Fibroblast of the aortic adventitia (primary cell): ENCODE measurements at regions not wholly inside any gene's neighbourhood (a gene's known extent, or its start where the extent isn't known, plus 50 kb on each side); places are given as distances from the start of the nearest gene placed in this dataset.

Source experiments
- DNase-seq: peaks from one replicate; pipeline ENCODE4 v3.0.0-alpha.2; 2010; ENCODE audit warnings: low read depth
- H3K4me3 ChIP-seq: 2 replicates; pipeline ENCODE4 v1.5.1; 2011; ENCODE audit warnings: low read depth, mild to moderate bottlenecking, control low read depth, low read length, moderate library complexity
- CTCF ChIP-seq: IDR thresholded peaks from 2 replicates; pipeline ENCODE4 v1.5.1; 2011; ENCODE audit warnings: mild to moderate bottlenecking, low read length, control low read depth, inconsistent platforms; ENCODE audit not compliant: insufficient read depth

- no peak overlapping the region for H3K4me3 ChIP-seq
- TF ChIP-seq CTCF = no peak
- no peak for DNase-seq
These were observed 253.9 kb upstream of the ARHGAP20 start for GRCh38 chr11:110966131-110966530.

GRCh38 chr11:110962921-110963320 lies 250.7 kb upstream of the ARHGAP20 start:
- no peak for TF ChIP-seq CTCF
- DNase-seq = no peak
- H3K4me3 ChIP-seq = no peak overlapping the region

GRCh38 chr11:110960167-110960566 lies 247.9 kb upstream of the ARHGAP20 start:
- no peak for DNase-seq
- TF ChIP-seq CTCF = no peak
- no peak overlapping the region for H3K4me3 ChIP-seq

- no peak for DNase-seq
These were observed 246.0 kb upstream of the ARHGAP20 start for GRCh38 chr11:110958216-110958615.

GRCh38 chr11:110955776-110956175 lies 243.5 kb upstream of the ARHGAP20 start:
- no peak for DNase-seq
- TF ChIP-seq CTCF = no peak
- no peak overlapping the region for H3K4me3 ChIP-seq

More at GRCh38 chr11:110958216-110958615, 246.0 kb upstream of the ARHGAP20 start:
- TF ChIP-seq CTCF = no peak
- H3K4me3 ChIP-seq = no peak overlapping the region

- no peak overlapping the region for H3K4me3 ChIP-seq
- TF ChIP-seq CTCF = no peak
- DNase-seq = peak; percentile 37
These were observed 239.8 kb upstream of the ARHGAP20 start for GRCh38 chr11:110951950-110952503.
